ENCODE measurements at regions not wholly inside any gene's neighbourhood (a gene's known extent, or its start where the extent isn't known, plus 50 kb on each side); places are given as distances from the start of the nearest gene placed in this dataset.
"Not testable (repeated sequence)": the region's sequence is repeated elsewhere in the genome, so short reads cannot be mapped to it uniquely, and the experiment has no call there.

DNA sequence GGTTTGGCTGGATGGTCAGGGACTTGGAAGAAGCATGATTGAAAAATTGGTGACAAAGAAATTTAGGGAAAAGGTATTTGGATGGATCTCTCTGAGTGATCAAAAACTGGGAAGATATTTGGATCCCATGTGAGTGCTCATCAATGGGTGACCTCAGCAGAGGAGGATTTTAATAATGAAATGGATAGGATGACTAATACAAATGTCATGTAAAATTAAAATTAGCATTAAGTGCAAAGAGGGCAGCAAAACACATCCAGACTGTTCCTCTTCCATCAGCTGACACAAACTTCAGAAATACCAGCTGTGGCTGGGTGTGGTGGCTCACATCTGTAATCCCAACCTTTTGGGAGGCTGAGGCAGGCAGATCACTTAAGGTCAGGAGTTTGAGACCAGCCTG, 151.7 kb downstream of the THBS2 start:
- H3K4me3 ChIP-seq (ENCODE audit: low read depth, low read length): no peak overlapping the region
- TF ChIP-seq, protein P1, sequence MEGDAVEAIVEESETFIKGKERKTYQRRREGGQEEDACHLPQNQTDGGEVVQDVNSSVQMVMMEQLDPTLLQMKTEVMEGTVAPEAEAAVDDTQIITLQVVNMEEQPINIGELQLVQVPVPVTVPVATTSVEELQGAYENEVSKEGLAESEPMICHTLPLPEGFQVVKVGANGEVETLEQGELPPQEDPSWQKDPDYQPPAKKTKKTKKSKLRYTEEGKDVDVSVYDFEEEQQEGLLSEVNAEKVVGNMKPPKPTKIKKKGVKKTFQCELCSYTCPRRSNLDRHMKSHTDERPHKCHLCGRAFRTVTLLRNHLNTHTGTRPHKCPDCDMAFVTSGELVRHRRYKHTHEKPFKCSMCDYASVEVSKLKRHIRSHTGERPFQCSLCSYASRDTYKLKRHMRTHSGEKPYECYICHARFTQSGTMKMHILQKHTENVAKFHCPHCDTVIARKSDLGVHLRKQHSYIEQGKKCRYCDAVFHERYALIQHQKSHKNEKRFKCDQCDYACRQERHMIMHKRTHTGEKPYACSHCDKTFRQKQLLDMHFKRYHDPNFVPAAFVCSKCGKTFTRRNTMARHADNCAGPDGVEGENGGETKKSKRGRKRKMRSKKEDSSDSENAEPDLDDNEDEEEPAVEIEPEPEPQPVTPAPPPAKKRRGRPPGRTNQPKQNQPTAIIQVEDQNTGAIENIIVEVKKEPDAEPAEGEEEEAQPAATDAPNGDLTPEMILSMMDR (IDR thresholded peaks at IDR 0.05; ENCODE audit: low read depth, low read length): no peak

DNA sequence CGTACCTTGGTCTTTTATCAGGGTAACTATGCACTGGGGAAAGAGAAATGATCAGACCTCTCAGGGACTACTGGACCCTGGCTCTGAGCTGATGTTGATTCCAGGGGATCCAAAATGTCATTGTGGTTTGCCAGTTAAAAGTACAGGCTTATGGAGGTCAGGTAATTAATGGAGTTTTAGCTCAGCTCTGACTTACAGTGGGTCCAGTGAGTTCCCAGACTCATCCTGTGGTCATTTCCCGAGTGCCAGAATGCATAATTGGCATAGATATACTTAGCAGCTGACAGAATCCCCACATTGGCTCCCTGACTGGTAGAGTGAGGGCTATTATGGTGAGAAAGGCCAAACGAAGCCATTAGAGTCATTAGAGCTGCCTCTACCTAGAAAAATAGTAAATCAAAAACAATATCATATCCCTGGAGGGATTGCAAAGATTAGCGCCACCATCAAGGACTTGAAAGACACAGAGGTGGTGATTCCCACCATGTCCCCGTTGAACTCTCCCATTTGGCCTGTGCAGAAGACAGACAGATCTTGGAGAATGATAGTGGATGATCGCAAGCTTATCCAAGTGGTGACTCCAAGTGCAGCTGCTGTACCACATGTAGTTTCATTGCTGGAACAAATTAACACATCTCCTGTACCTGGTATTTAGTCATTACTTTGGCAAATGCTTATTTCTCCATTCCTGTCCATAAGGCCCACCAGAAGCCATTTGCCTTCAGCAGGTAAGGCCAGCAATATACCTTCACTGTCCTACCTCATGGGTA, 152.4 kb downstream of the THBS2 start:
- no peak overlapping the region for H3K4me3 ChIP-seq (ENCODE audit: low read depth, low read length)
- TF ChIP-seq, protein P1 (IDR thresholded peaks at IDR 0.05; ENCODE audit: low read depth, low read length): no peak

DNA sequence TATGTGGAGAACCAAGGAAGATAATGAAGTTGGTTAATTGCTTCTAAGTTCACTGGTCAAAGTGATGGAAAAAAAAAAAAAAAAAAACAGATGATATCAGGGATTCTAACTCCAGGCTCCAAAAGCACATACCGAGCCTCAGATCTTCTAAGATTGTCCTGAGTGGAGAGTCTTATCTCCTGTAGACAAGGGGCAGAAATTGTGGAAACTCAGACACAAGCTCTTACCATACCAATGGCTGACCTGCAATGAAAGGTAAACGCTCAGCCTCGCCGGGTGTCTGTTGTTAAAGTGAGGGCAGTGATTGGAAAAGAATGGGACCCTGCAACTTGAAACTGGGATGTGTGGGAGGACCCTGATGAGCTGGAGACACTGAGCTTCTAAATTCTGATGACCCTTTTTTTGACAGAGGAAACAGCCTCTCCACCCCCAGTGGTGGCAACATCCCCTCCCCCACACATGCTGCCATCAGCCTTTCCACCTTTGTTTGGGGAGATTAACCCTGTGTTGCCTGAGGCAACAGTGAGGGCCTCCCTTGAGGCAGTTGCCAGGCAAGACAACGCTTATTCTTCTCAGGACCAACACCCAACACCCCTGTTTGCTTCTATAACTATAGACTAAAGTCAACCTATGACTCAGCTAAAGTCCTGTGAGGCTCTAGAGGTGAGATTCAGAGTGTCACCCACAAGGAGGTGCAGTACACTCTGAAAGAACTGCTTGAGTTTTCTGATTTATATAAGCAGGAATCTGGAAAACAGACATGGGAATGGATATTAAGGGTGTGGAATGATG, 154.0 kb downstream of the THBS2 start:
- TF ChIP-seq, protein P1 (IDR thresholded peaks at IDR 0.05; ENCODE audit: low read depth, low read length): no peak

DNA sequence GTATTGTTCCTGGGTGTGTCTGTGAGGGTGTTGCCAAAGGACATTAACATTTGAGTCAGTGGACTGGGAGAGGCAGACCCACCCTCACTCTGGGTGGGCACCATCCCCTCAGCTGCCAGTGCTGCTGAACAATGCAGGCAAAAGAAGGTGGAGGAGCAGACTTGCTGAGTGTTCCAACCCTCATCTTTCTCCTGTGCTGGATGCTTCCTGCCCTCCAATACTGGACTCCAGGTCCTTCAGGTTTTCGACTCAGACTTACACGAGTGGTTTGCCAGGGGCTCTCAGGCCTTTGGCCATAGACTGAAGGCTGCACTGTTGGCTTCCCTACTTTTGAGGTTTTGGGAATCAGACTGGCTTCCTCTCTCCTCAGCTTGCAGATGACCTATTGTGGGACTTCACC, 155.0 kb downstream of the THBS2 start:
- not testable (repeated sequence) for H3K4me3 ChIP-seq (ENCODE audit: low read depth, low read length)

More for the DNA sequence above, 154.0 kb downstream of the THBS2 start:
- no peak overlapping the region for H3K4me3 ChIP-seq (ENCODE audit: low read depth, low read length)

DNA sequence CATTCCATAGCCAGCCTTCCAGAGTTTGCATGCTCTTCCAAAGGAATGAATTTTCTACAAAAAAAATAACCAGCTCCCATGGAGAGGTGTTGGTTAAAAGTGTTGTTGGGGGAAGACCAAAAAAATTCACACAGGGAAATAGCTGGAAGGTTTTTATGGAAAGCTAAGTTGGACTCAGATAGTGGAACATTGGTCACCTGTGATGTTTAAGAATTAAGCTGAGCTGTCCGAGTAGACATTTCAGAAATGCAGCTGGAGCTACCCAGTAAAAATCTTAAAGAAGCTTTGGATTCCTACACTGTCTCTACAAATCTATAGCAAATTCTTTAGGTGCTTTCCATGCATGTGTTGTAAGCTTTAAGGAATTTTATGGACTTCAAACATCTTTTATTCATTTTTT, 155.5 kb downstream of the THBS2 start:
- TF ChIP-seq, protein P1 (IDR thresholded peaks at IDR 0.05; ENCODE audit: low read depth, low read length): no peak
- no peak overlapping the region for H3K4me3 ChIP-seq (ENCODE audit: low read depth, low read length)

DNA sequence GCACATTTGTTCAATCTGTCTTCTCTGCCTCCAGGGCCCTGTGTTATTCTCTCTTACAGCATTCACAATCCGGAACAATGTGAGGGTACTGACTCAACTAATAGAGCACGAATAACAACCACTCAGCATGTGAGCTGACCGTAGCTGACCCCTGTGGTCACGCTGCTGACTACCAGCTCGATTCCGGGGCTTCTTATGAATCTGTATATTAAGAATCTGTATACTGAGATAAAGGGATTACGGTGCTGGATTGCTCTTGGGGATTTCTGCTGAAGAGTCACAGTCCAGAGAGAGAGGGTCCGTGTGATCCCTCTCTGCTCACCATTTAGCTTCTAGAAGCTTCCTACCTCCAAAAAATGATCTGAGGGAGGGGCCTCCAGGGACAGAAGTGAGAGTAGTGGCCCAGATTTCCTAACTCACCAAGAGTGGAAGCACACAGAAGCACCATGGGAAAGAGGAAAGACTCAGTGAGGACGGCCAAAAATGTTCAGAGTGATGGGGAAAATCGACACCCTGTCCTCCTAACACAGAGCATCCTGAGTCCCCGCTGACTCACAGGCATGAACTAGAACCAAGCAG, 156.2 kb downstream of the THBS2 start:
- TF ChIP-seq, protein P1 (IDR thresholded peaks at IDR 0.05; ENCODE audit: low read depth, low read length): no peak
- no peak overlapping the region for H3K4me3 ChIP-seq (ENCODE audit: low read depth, low read length)

DNA sequence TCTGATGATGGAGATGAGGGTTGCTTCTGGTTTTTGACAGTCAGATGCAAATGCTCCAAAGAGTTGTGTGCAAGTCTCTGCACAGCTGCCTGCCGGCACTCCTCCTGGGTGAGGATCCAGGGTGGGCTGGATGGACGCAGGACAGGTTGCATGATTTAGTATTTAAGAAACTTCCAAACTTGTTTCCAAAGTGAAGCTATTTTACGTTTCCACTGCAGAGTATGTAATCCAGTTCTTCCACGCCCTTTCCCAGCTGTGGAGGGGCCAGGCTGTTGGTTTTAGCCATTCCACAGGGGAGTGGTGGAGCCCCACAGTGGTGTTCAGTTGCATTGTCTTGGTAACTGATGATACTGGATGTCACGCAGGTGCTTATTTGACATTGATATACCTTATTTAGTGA, 157.3 kb downstream of the THBS2 start:
- no peak overlapping the region for H3K4me3 ChIP-seq (ENCODE audit: low read depth, low read length)
- TF ChIP-seq, protein P1 (IDR thresholded peaks at IDR 0.05; ENCODE audit: low read depth, low read length): no peak
